Tongue (tissue), 1 donor: ENCODE measurements at regions not wholly inside any gene's neighbourhood (a gene's known extent, or its start where the extent isn't known, plus 50 kb on each side); places are given as distances from the start of the nearest gene placed in this dataset.
"Not testable (repeated sequence)": the region's sequence is repeated elsewhere in the genome, so short reads cannot be mapped to it uniquely, and the experiment has no call there.

Source experiments
- DNase-seq: peaks from one replicate; pipeline ENCODE4 v3.0.0-alpha.2; 2015

- DNase-seq = no peak
Observed at GRCh38 chrX:77160301-77160700, 286.9 kb upstream of the FGF16 start.

GRCh38 chrX:77162777-77163176, 284.4 kb upstream of the FGF16 start:
- DNase-seq = no peak

- DNase-seq = no peak
Observed at GRCh38 chrX:77167993-77168392, 279.2 kb upstream of the FGF16 start.

- peak; percentile 0 for DNase-seq
Observed at GRCh38 chrX:77174680-77175519, 272.3 kb upstream of the FGF16 start.

GRCh38 chrX:77200663-77201062, 246.5 kb upstream of the FGF16 start:
- DNase-seq = no peak

- no peak for DNase-seq
Observed at GRCh38 chrX:77223046-77223445, 224.1 kb upstream of the FGF16 start.

GRCh38 chrX:77264490-77264889, 182.7 kb upstream of the FGF16 start:
- DNase-seq = no peak

- DNase-seq = peak; percentile 2
Observed at GRCh38 chrX:77275392-77275791, 171.8 kb upstream of the FGF16 start.

- DNase-seq = no peak
Observed at GRCh38 chrX:77276742-77277141, 170.4 kb upstream of the FGF16 start.

- no peak for DNase-seq
Observed at GRCh38 chrX:77277911-77278310, 169.3 kb upstream of the FGF16 start.

GRCh38 chrX:77279373-77279772, 167.8 kb upstream of the FGF16 start:
- not testable (repeated sequence) for DNase-seq

- no peak for DNase-seq
Observed at GRCh38 chrX:77293331-77293995, 153.7 kb upstream of the FGF16 start.

GRCh38 chrX:77298296-77298695, 148.9 kb upstream of the FGF16 start:
- no peak for DNase-seq

GRCh38 chrX:77298790-77299189, 148.4 kb upstream of the FGF16 start:
- DNase-seq = no peak

- DNase-seq = no peak
Observed at GRCh38 chrX:77299549-77299948, 147.6 kb upstream of the FGF16 start.

GRCh38 chrX:77342004-77342403, 105.2 kb upstream of the FGF16 start:
- DNase-seq = peak; percentile 91

GRCh38 chrX:77346859-77347258, 100.3 kb upstream of the FGF16 start:
- no peak for DNase-seq

GRCh38 chrX:77347572-77347971, 99.6 kb upstream of the FGF16 start:
- no peak for DNase-seq

GRCh38 chrX:77389891-77390290, 57.3 kb upstream of the FGF16 start:
- no peak for DNase-seq

- DNase-seq = not testable (repeated sequence)
Observed at GRCh38 chrX:77390365-77390764, 56.8 kb upstream of the FGF16 start.

GRCh38 chrX:77396781-77397180, 50.4 kb upstream of the FGF16 start:
- DNase-seq = no peak
